H1 (cell line): ENCODE measurements at regions not wholly inside any gene's neighbourhood (a gene's known extent, or its start where the extent isn't known, plus 50 kb on each side); places are given as distances from the start of the nearest gene placed in this dataset.

ENCODE experiments used
- TF ChIP-seq, protein P1 (sequence below): IDR thresholded peaks from 2 replicates; pipeline ENCODE4 v1.6.1; 2012; ENCODE audit warnings: low read length, inconsistent platforms

- TF ChIP-seq, protein P1, sequence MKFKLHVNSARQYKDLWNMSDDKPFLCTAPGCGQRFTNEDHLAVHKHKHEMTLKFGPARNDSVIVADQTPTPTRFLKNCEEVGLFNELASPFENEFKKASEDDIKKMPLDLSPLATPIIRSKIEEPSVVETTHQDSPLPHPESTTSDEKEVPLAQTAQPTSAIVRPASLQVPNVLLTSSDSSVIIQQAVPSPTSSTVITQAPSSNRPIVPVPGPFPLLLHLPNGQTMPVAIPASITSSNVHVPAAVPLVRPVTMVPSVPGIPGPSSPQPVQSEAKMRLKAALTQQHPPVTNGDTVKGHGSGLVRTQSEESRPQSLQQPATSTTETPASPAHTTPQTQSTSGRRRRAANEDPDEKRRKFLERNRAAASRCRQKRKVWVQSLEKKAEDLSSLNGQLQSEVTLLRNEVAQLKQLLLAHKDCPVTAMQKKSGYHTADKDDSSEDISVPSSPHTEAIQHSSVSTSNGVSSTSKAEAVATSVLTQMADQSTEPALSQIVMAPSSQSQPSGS: no peak
Observed at GRCh38 chr14:101171650-101172049, 268.1 kb upstream of the RTL1 start (continued).
